ENCODE measurements at regions not wholly inside any gene's neighbourhood (a gene's known extent, or its start where the extent isn't known, plus 50 kb on each side); places are given as distances from the start of the nearest gene placed in this dataset.

DNA sequence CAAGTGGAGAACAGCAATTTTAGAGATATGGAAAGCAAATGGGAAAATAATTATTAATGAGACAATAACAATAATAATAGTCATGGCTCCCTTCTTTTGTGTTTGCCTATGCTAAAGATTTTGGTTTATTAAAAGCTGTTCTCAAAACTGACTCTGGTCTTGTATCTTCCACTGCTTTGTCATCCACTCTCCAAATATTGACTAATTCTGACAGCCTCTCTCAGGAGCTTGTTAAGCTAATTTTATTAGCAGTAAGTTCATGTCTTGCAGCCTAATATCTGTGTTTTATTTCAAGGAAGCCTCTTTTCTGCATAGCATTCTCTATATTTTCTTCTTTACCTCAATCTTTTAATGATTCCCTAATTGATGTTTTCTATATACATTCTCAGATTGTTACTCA, 1419.8 kb downstream of the ARAP2 start:
- Histone ChIP-seq H3K4me1 (ENCODE audit: control insufficient read depth, insufficient read depth, low read length) (no peaks in the 10 kb centered on the region), H3K36me3 (ENCODE audit: control insufficient read depth, insufficient read depth, low read length) (no peaks in the 10 kb centered on the region), H3K9me3 (ENCODE audit: control insufficient read depth, insufficient read depth, low read length) (peaks cover 3% of the 10 kb centered on the region), H3K27ac (ENCODE audit: low read length) (no peak overlapping the region), H3K27me3 (ENCODE audit: control insufficient read depth, insufficient read depth, low read length) (no peaks in the 10 kb centered on the region), H3K4me3 (ENCODE audit: low read length) (no peak overlapping the region)
- Mint-ChIP-seq H3K4me1 (no peaks in the 10 kb centered on the region), H3K9me3 (peaks cover 2 to 9% of the 10 kb centered on the region in 2 donors), H3K36me3 (peaks cover 9% of the 10 kb centered on the region), H3K27me3 (ENCODE audit: low read depth in 2 of 2) (no peaks in the 10 kb centered on the region), H3K4me3 (no peak overlapping the region), H3K27ac (no peak overlapping the region)
- DNase-seq (no peak), ATAC-seq (no peak)
- no peak for TF ChIP-seq CTCF (IDR thresholded peaks at IDR 0.05)
- intact Hi-C loops (cut with micrococcal nuclease): no loop called here

DNA sequence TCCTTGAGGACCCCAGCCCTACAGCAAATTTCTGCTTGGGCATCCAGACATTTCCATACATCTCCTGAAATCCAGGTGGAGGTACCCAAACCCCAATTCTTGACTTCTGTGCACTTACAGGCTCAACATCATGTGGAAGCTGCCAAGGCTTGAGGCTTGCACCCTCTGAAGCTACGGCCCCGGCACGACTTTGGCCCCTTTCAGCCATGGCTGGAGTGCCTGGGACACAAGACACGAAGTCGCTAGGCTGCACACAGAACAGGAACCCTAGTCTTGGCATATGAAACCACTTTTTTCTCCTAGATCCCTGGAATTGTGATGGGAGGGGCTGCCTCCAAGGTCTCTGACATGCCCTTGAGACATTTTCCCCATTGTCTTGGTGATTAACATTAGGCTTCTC, 1417.7 kb downstream of the ARAP2 start:
- no peak overlapping the region for H3K27ac Mint-ChIP-seq

GRCh38 chr4:34845926-34846325, 1398.4 kb downstream of the ARAP2 start:
- TF ChIP-seq CTCF (IDR thresholded peaks at IDR 0.05): no peak
- Histone ChIP-seq H3K4me1 (ENCODE audit: control insufficient read depth, insufficient read depth, low read length) (no peaks in the 10 kb centered on the region), H3K27me3 (ENCODE audit: control insufficient read depth, insufficient read depth, low read length) (no peaks in the 10 kb centered on the region), H3K36me3 (ENCODE audit: control insufficient read depth, insufficient read depth, low read length) (no peaks in the 10 kb centered on the region), H3K4me3 (ENCODE audit: low read length) (no peak overlapping the region), H3K9me3 (ENCODE audit: control insufficient read depth, insufficient read depth, low read length) (no peaks in the 10 kb centered on the region), H3K27ac (ENCODE audit: low read length) (no peak overlapping the region)
- Mint-ChIP-seq H3K36me3 (no peaks in the 10 kb centered on the region), H3K4me1 (no peaks in the 10 kb centered on the region), H3K9me3 (peaks cover 2 to 6% of the 10 kb centered on the region in 2 donors), H3K4me3 (no peak overlapping the region), H3K27ac (no peak overlapping the region), H3K27me3 (ENCODE audit: low read depth in 2 of 2) (no peaks in the 10 kb centered on the region)
- no peak for DNase-seq
- ATAC-seq: no peak
- intact Hi-C loops (cut with micrococcal nuclease): no loop called here

More for the DNA sequence above, 1417.7 kb downstream of the ARAP2 start:
- Histone ChIP-seq H3K36me3 (ENCODE audit: control insufficient read depth, insufficient read depth, low read length) (no peaks in the 10 kb centered on the region), H3K27ac (ENCODE audit: low read length) (no peak overlapping the region), H3K4me1 (ENCODE audit: control insufficient read depth, insufficient read depth, low read length) (no peaks in the 10 kb centered on the region), H3K4me3 (ENCODE audit: low read length) (no peak overlapping the region), H3K9me3 (ENCODE audit: control insufficient read depth, insufficient read depth, low read length) (peaks cover 3% of the 10 kb centered on the region), H3K27me3 (ENCODE audit: control insufficient read depth, insufficient read depth, low read length) (no peaks in the 10 kb centered on the region)
- intact Hi-C loops (cut with micrococcal nuclease): no loop called here
- ATAC-seq: no peak
- Mint-ChIP-seq H3K36me3 (peaks cover 9% of the 10 kb centered on the region), H3K9me3 (peaks cover 0 to 7% of the 10 kb centered on the region in 2 donors), H3K4me3 (no peak overlapping the region), H3K4me1 (no peaks in the 10 kb centered on the region), H3K27me3 (ENCODE audit: low read depth in 2 of 2) (no peaks in the 10 kb centered on the region)
- 93% methylated on average over 5 of the region's 5 CpGs for WGBS (ENCODE audit: insufficient coverage)
- TF ChIP-seq CTCF (IDR thresholded peaks at IDR 0.05): no peak
- no peak for DNase-seq

- no peaks in the 10 kb centered on the region for H3K36me3 Mint-ChIP-seq
- Histone ChIP-seq H3K27ac (ENCODE audit: low read length) (no peak overlapping the region), H3K4me1 (ENCODE audit: control insufficient read depth, insufficient read depth, low read length) (no peaks in the 10 kb centered on the region), H3K9me3 (ENCODE audit: control insufficient read depth, insufficient read depth, low read length) (no peaks in the 10 kb centered on the region), H3K36me3 (ENCODE audit: control insufficient read depth, insufficient read depth, low read length) (no peaks in the 10 kb centered on the region), H3K4me3 (ENCODE audit: low read length) (no peak overlapping the region), H3K27me3 (ENCODE audit: control insufficient read depth, insufficient read depth, low read length) (no peaks in the 10 kb centered on the region)
- intact Hi-C loops (cut with micrococcal nuclease): no loop called here
- WGBS (ENCODE audit: insufficient coverage): 78% methylated on average over 2 of the region's 2 CpGs
- no peak overlapping the region for H3K27ac Mint-ChIP-seq
- H3K27me3 Mint-ChIP-seq (ENCODE audit: low read depth in 2 of 2): no peaks in the 10 kb centered on the region
- peaks cover 3 to 6% of the 10 kb centered on the region in 2 donors for H3K9me3 Mint-ChIP-seq
- DNase-seq (no peak), ATAC-seq (no peak)
- no peak overlapping the region for H3K4me3 Mint-ChIP-seq
- TF ChIP-seq CTCF (IDR thresholded peaks at IDR 0.05): no peak
- no peaks in the 10 kb centered on the region for H3K4me1 Mint-ChIP-seq
Measured at GRCh38 chr4:34850421-34850820, 1393.9 kb downstream of the ARAP2 start.

All from natural killer cell (primary cell).